HG03280 (cell line): ENCODE measurements at regions not wholly inside any gene's neighbourhood (a gene's known extent, or its start where the extent isn't known, plus 50 kb on each side); places are given as distances from the start of the nearest gene placed in this dataset.

ENCODE experiments used
- ATAC-seq: cut with Tn5 transposase; IDR thresholded peaks from one replicate; pipeline ENCODE4 v1.9.1; 2021; ENCODE audit warnings: mild to moderate bottlenecking, moderate library complexity; ENCODE audit not compliant: unreplicated experiment

DNA sequence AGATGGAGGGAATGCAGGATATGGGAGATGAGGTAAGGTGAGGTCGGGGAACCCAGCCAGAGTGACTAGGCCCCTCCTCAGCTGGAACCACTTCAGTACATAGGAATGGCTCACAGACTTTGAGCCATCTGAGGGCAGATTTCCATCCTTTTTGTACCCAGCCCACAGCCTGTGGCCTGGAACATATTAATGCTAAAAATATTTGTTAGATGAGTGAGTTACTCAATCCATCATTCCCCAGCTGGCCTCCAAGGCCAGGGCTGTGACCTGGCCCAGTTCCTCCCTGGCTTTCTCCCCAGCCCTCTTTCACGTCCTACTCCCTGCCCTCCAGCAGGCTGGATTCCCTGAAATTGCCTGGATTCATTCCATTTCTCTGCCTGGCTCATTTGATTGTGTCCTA lies 57.2 kb upstream of the PRDM11 start:
- no peak for ATAC-seq

DNA sequence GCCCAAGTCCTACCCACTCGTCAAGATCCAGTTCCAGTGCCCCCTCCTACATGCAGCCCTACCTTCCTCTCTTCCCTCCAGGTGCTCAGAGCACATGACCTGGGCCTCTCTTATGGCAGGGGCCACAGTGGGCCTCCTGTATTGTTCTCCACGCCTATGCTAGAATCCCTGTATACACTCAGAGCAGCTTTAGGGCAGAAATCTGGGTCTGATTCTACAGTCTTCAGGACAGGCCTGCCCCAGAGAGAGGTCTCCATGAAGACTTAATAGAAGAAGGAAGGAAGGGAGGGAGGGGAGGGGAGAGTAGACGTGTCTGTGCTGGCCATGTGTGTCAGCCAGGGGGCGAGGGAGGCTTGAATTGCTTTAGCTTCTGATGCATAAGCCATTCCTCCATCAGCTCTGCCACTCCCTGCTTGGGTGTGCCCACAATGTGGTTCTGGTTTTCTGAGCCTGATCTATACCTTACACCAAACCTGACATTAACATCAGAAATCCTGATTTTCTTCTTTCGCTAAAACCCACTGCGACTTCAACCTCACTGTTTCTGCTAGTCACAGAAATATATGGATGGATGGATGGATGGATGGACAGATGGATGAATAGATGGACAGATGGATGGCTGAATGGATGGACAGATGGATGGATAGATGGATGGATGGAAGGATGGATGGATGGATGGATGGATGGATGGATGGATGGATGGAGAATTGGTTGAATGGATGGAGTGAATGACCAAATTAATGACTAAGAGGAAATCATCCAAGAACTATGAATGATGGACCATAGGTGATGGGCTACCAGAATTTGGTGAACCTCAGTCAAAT lies 56.6 kb upstream of the PRDM11 start:
- no peak for ATAC-seq

DNA sequence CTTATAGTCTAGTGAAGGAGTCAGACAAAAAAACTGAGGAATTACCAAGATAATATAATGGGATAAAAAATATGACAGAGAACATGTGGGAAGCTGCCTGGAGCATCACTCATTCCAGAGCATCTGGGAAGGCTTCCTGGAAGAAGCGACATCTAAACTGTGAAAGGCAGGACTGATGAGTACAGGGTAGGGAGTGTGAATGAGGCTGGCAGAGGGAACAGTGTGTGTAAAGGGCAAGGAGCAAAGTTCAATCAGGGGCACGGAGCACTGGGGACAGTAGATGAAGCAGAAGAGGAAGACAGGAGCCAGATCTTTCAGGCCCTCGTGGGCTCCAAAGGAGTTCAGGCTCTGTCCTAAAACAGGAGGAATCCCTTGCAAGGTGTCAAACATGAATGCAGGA lies 55.8 kb upstream of the PRDM11 start:
- no peak for ATAC-seq

DNA sequence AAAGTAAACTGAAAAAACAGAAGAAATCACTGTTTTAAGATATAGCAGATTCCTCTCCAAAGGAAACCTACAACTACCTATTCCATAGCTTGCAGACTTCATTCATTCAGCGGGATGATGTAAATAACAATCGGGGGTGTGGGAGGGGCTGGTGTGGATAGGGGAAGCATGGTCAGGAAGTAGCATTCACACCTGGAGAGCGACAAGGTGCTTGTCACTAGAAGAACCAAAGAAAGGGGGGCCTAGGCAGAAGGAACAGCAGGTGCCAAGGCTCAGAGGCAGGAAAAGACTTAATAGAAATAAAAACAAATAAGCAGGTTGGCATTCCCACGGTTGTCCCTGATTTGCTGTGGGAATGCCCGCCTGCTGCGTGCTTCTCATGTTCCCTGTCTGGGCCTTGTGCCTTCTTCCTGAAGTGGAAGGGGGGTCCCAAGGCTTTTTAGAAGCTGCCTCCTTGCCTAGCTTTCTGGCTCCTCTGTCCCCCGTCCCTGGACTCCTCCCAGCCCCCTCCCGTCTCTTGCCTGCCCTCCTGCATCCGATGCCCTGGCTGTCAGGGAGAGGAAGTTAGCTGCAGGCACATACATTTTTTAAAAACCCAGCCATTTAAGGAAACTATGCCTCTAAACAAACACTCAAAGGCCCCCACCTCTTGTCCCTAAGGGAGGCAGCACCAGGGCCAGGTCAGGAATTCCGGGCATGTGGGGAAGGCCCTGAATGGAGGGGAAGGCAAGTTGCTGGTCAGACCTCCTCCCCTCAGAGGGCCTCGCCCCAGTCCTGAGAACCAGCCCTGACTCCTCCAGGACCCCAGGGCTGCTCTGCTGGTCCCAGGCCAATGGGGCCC lies 54.7 kb upstream of the PRDM11 start:
- no peak for ATAC-seq

DNA sequence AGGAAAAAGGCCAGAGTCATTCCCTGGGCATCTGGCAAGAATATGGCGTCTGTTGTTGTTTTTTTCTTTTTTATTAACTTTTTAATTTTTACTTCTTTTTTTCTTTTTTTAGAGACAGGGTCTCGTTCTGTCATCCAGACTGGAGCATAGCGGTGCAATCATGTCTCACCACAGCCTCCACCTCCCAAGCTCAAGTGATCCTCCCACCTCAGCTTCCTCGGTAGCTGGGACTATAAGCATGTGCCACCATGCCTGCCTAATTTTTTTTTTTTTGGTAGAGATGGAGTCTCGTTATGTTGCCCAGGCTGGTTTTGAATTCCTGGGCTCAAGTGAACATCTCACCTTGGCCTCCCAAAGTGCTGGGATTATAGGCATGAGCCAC lies 54.0 kb upstream of the PRDM11 start:
- no peak for ATAC-seq

DNA sequence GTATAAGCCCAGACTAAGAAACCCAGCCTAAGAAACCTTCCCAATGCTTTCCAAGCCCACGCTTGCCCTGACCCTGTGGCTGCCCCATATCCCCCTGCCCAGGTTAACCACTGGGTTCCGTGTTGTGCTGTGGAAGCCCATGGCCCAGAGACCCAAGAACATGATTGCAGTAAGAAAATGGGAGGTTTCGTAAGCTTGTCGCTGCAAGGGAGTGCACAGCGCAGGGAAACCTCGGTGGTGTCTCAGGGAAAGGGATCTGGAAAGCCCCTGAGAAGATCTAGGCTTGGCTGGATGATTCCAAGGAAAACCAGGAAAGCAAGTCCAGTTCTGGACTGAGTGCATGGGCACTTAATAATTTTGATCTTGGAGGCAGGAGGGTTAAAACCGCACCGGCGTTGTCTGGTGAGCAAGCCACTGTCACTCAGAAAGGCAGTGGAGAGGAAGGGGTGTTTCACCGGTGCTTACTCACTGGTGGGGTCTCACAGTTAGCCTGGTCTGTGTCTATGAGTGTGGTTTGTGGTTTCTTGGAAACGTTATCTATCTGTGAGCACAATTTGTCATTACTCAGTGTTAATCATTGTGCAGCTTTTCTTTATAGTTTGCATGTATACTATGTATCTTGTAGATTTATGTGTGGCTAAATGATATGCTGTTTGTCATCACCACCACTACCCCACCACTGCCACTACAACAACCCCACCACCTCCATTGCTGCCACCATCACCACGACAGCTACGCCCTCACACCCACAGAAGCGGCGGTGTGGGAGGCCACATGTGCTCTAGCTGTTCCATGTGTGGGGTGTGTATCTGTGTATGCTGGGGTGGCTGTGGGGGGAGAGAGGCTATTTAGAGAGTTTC lies 53.3 kb upstream of the PRDM11 start:
- ATAC-seq = no peak

DNA sequence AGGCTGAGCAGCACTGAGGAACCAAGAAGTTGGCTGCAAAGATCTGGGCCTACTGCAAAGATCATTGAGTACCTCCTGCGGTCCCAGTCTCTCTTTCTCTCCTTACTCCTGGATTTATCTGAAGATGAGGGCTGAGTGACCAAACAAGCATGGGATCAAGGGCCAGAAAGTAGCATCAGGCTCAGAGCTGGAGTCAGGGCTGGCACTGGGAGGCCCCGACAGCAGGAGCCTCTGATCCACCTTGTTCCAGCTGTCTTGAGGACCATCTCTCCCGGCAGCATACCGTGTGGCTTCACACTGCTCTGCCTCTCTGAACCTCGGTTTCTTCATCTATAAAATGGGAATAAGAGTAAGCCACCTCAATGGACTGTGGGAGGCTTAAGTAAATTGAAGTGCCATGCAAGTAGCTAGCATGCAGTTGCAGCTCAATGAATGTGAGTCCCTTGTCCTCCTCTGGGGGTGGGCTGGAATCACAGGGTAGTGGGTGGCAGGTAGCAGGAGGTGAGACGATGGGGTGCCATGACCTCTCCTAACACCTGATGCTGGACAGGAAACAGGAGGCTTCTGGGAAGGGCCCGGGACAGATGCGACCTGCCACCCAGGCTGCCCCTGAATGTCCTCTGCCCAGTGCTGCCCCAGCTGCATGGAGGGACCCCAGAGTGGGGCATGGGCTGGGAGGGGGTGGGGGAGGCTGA lies 52.5 kb upstream of the PRDM11 start:
- ATAC-seq = no peak

DNA sequence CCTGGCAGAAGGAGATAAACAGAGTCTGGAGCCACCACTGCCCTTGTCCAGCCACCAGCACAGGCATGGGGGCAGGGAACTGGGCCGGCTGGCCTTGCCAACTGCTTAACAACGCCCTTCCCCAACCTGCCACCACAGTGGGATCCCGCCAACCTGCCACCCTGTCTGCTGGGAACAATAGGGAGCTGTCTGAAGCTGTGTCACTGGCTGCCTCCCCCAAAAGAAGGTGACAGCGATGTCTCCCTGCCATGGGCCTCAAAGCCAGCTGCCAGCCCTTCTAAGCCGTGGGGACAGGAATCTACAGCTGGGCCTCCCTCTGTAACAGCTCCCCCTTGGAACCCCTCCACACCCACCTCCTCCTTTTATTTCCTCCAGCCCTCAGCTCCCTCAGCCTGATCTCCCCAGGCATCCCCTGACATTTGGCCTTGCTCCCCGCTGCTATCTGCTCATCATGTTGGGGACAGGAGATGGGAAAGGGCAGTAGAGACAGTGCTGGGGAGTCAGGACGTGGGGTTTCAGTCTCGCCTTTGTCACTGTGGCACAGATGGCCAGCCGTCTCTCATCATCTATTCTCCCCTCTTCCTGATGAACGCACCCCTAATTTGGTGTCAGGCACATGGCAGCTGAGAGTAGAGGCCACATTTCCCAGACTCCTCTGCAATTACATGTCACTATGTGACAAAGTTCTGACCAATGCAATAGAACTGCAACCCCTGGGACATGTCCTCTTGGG lies 51.3 kb upstream of the PRDM11 start:
- ATAC-seq = no peak

DNA sequence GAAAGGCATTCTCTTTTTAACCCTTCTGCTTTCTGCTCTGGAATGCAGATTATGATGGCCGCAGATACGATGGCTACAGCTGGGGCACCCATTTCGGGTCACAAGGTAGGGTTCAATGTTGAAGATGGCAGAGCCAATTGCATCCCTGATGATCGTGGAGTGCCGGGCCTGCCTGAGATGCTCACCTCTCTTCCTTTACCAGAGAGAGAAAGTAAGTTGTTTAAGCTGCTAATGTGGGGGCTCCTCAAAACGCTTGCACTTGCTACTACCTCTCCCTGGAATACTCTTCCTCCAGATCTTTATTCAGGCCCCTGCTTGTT lies 50.8 kb upstream of the PRDM11 start:
- ATAC-seq = no peak

DNA sequence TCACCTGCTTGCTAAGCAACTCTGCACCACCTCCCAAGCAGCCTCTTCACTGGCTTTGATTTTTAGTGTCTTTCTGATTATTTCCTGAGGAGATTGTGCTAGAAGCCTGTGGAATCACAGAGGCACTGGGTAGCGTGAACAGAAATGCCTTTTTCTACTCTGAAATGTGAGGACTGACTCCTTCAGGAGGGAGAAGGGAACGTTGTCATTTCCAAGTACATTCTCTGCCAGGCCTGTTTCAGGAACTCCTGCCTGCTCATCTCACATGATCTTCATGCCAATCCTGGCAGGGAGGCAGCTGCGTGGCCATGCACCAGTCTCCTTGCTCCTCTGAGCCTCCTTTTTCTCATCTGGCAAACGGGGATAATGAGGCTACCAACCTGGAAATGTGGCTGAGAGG lies 49.8 kb upstream of the PRDM11 start:
- ATAC-seq = no peak
